Activated CD4-positive, alpha-beta T cell treated with anti-CD3 and anti-CD28 coated beads, Interleukin-2, amount 10 ng/mL, durations not matched to agents 7 days and 5 days (primary cell): ENCODE measurements at regions not wholly inside any gene's neighbourhood (a gene's known extent, or its start where the extent isn't known, plus 50 kb on each side); places are given as distances from the start of the nearest gene placed in this dataset.

Source experiments
- CTCF ChIA-PET: fragments of 350-600 bp; sonication (Branson Sonifier 250); formaldehyde crosslinking; loops from one replicate; lab custom pipeline; 2021; ENCODE audit warnings: antibody characterized with exemption; lab: Charles Lee
- POLR2A ChIA-PET: fragments of 350-600 bp; sonication (Branson Sonifier 250); formaldehyde crosslinking; loops from one replicate; lab custom pipeline; 2021; ENCODE audit warnings: antibody characterized with exemption; lab: Charles Lee
- DNase-seq: peaks from one replicate; pipeline ENCODE4 v3.0.0-alpha.2; 2020
- H3K27ac Mint-ChIP-seq: one replicate; pipeline ENCODE4 v1.8.0; 2021; ENCODE audit warnings: mild to moderate bottlenecking, moderate library complexity, mixed read lengths
- H3K27me3 Mint-ChIP-seq: one replicate; pipeline ENCODE4 v1.8.0; 2021; ENCODE audit warnings: mixed read lengths
- H3K36me3 Mint-ChIP-seq: one replicate; pipeline ENCODE4 v1.8.0; 2021; ENCODE audit warnings: low read depth, mixed read lengths
- H3K4me1 Mint-ChIP-seq: one replicate; pipeline ENCODE4 v1.8.0; 2021; ENCODE audit warnings: mixed read lengths
- H3K4me3 Mint-ChIP-seq: one replicate; pipeline ENCODE4 v1.8.0; 2021; ENCODE audit warnings: mild to moderate bottlenecking, moderate library complexity, mixed read lengths
- H3K9me3 Mint-ChIP-seq: one replicate; pipeline ENCODE4 v1.8.0; 2021; ENCODE audit warnings: mixed read lengths

GRCh38 chr2:120653046-120653445, 82.6 kb upstream of the GLI2 start:
- Mint-ChIP-seq H3K27me3 (peaks cover 9% of the 10 kb centered on the region), H3K4me3 (no peak overlapping the region), H3K27ac (no peak overlapping the region), H3K36me3 (no peaks in the 10 kb centered on the region), H3K4me1 (no peaks in the 10 kb centered on the region), H3K9me3 (peaks cover 17% of the 10 kb centered on the region)
- ChIA-PET CTCF (no interaction called here), POLR2A (no interaction called here)
- no peak for DNase-seq

- Mint-ChIP-seq H3K36me3 (no peaks in the 10 kb centered on the region), H3K27ac (no peak overlapping the region), H3K4me3 (no peak overlapping the region), H3K9me3 (peaks cover 17% of the 10 kb centered on the region), H3K4me1 (no peaks in the 10 kb centered on the region), H3K27me3 (peaks cover 9% of the 10 kb centered on the region)
- DNase-seq = no peak
- ChIA-PET POLR2A (no interaction called here), CTCF (no interaction called here)
These were observed 81.8 kb upstream of the GLI2 start for GRCh38 chr2:120653871-120654270.

GRCh38 chr2:120654381-120655134, 81.1 kb upstream of the GLI2 start:
- ChIA-PET CTCF (no interaction called here), POLR2A (no interaction called here)
- H3K4me1 Mint-ChIP-seq = no peaks in the 10 kb centered on the region

GRCh38 chr2:120656273-120656950, 79.3 kb upstream of the GLI2 start:
- H3K27me3 Mint-ChIP-seq = peaks cover 7% of the 10 kb centered on the region
- no peak overlapping the region for H3K27ac Mint-ChIP-seq
- DNase-seq = no peak
- peaks cover 4% of the 10 kb centered on the region for H3K9me3 Mint-ChIP-seq
- H3K4me1 Mint-ChIP-seq = no peaks in the 10 kb centered on the region
- ChIA-PET POLR2A (no interaction called here), CTCF (no interaction called here)
- no peak overlapping the region for H3K4me3 Mint-ChIP-seq
- no peaks in the 10 kb centered on the region for H3K36me3 Mint-ChIP-seq

More at GRCh38 chr2:120654381-120655134, 81.1 kb upstream of the GLI2 start:
- Mint-ChIP-seq H3K27ac (no peak overlapping the region), H3K9me3 (peaks cover 17% of the 10 kb centered on the region), H3K27me3 (peaks cover 9% of the 10 kb centered on the region), H3K4me3 (no peak overlapping the region), H3K36me3 (no peaks in the 10 kb centered on the region)
- DNase-seq = no peak

GRCh38 chr2:120658042-120658769, 77.5 kb upstream of the GLI2 start:
- no peak for DNase-seq
- Mint-ChIP-seq H3K27ac (no peak overlapping the region), H3K4me3 (no peak overlapping the region), H3K4me1 (no peaks in the 10 kb centered on the region), H3K27me3 (peaks cover 12% of the 10 kb centered on the region), H3K9me3 (peaks cover 4% of the 10 kb centered on the region), H3K36me3 (no peaks in the 10 kb centered on the region)
- CTCF ChIA-PET = interaction anchor here (1.0 kb wide), 1 partner anchor 8 kb away, joined by 3 read pairs; no protein-coding TSS in a partner anchor
- POLR2A ChIA-PET = no interaction called here

GRCh38 chr2:120658770-120659158, 76.9 kb upstream of the GLI2 start:
- ChIA-PET POLR2A (no interaction called here), CTCF (interaction anchor here (1.0 kb wide), 1 partner anchor 8 kb away, joined by 3 read pairs; no protein-coding TSS in a partner anchor)
- no peak overlapping the region for H3K4me3 Mint-ChIP-seq

GRCh38 chr2:120659275-120659977, 76.2 kb upstream of the GLI2 start:
- peaks cover 9% of the 10 kb centered on the region for H3K27me3 Mint-ChIP-seq
- no peak overlapping the region for H3K4me3 Mint-ChIP-seq
- POLR2A ChIA-PET = no interaction called here
- DNase-seq = no peak
- CTCF ChIA-PET = no interaction called here
- no peaks in the 10 kb centered on the region for H3K36me3 Mint-ChIP-seq
- no peaks in the 10 kb centered on the region for H3K4me1 Mint-ChIP-seq
- no peak overlapping the region for H3K27ac Mint-ChIP-seq
- H3K9me3 Mint-ChIP-seq = no peaks in the 10 kb centered on the region

More at GRCh38 chr2:120658770-120659158, 76.9 kb upstream of the GLI2 start:
- DNase-seq = no peak
- H3K9me3 Mint-ChIP-seq = peaks cover 3% of the 10 kb centered on the region
- H3K36me3 Mint-ChIP-seq = no peaks in the 10 kb centered on the region
- no peaks in the 10 kb centered on the region for H3K4me1 Mint-ChIP-seq
- H3K27me3 Mint-ChIP-seq = peaks cover 11% of the 10 kb centered on the region
- no peak overlapping the region for H3K27ac Mint-ChIP-seq

GRCh38 chr2:120660056-120660694, 75.5 kb upstream of the GLI2 start:
- no peak overlapping the region for H3K4me3 Mint-ChIP-seq
- H3K27me3 Mint-ChIP-seq = peaks cover 9% of the 10 kb centered on the region
- no peaks in the 10 kb centered on the region for H3K36me3 Mint-ChIP-seq
- DNase-seq = no peak
- H3K4me1 Mint-ChIP-seq = no peaks in the 10 kb centered on the region
- ChIA-PET POLR2A (no interaction called here), CTCF (no interaction called here)
- no peak overlapping the region for H3K27ac Mint-ChIP-seq
- peaks cover 4% of the 10 kb centered on the region for H3K9me3 Mint-ChIP-seq

- ChIA-PET CTCF (no interaction called here), POLR2A (no interaction called here)
- no peaks in the 10 kb centered on the region for H3K4me1 Mint-ChIP-seq
- no peak overlapping the region for H3K4me3 Mint-ChIP-seq
- no peak for DNase-seq
- peaks cover 4% of the 10 kb centered on the region for H3K9me3 Mint-ChIP-seq
- H3K27me3 Mint-ChIP-seq = peaks cover 9% of the 10 kb centered on the region
- no peaks in the 10 kb centered on the region for H3K36me3 Mint-ChIP-seq
- H3K27ac Mint-ChIP-seq = no peak overlapping the region
These were observed 74.8 kb upstream of the GLI2 start for GRCh38 chr2:120660771-120661459.

GRCh38 chr2:120661551-120661950, 74.1 kb upstream of the GLI2 start:
- peaks cover 9% of the 10 kb centered on the region for H3K27me3 Mint-ChIP-seq
- no peaks in the 10 kb centered on the region for H3K36me3 Mint-ChIP-seq
- POLR2A ChIA-PET = no interaction called here
- H3K27ac Mint-ChIP-seq = no peak overlapping the region
- H3K4me1 Mint-ChIP-seq = no peaks in the 10 kb centered on the region
- DNase-seq = no peak
- no peak overlapping the region for H3K4me3 Mint-ChIP-seq
- peaks cover 7% of the 10 kb centered on the region for H3K9me3 Mint-ChIP-seq
- CTCF ChIA-PET = no interaction called here

GRCh38 chr2:120662046-120662445, 73.6 kb upstream of the GLI2 start:
- no peaks in the 10 kb centered on the region for H3K4me1 Mint-ChIP-seq
- peaks cover 10% of the 10 kb centered on the region for H3K9me3 Mint-ChIP-seq
- H3K4me3 Mint-ChIP-seq = no peak overlapping the region
- DNase-seq = no peak
- H3K27ac Mint-ChIP-seq = no peak overlapping the region
- peaks cover 11% of the 10 kb centered on the region for H3K27me3 Mint-ChIP-seq
- ChIA-PET POLR2A (no interaction called here), CTCF (no interaction called here)
- H3K36me3 Mint-ChIP-seq = no peaks in the 10 kb centered on the region

GRCh38 chr2:120662746-120663145, 72.9 kb upstream of the GLI2 start:
- Mint-ChIP-seq H3K4me1 (no peaks in the 10 kb centered on the region), H3K9me3 (peaks cover 10% of the 10 kb centered on the region), H3K36me3 (no peaks in the 10 kb centered on the region), H3K27ac (no peak overlapping the region), H3K4me3 (no peak overlapping the region), H3K27me3 (peaks cover 11% of the 10 kb centered on the region)
- CTCF ChIA-PET = no interaction called here
- DNase-seq = no peak
- POLR2A ChIA-PET = no interaction called here
